ENCODE measurements at regions not wholly inside any gene's neighbourhood (a gene's known extent, or its start where the extent isn't known, plus 50 kb on each side); places are given as distances from the start of the nearest gene placed in this dataset.

GRCh38 chr17:12538003-12538402 is 127.7 kb upstream of the MYOCD start:
- TF ChIP-seq POLR2A (IDR thresholded peaks at IDR 0.05) (no peak), POLR2AphosphoS5 (IDR thresholded peaks at IDR 0.05) (no peak), EP300 (IDR thresholded peaks at IDR 0.05) (no peak)
